PC-9 (cell line): ENCODE measurements at regions not wholly inside any gene's neighbourhood (a gene's known extent, or its start where the extent isn't known, plus 50 kb on each side); places are given as distances from the start of the nearest gene placed in this dataset.

ENCODE experiments used
- EZH2 ChIP-seq: fragments of 200-600 bp; sonication (generic); IDR thresholded peaks from 2 replicates; pipeline ENCODE4 v1.8.0; 2017; ENCODE audit warnings: antibody characterized with exemption, low read depth
- TF ChIP-seq, protein P1 (sequence below): fragments of 200-600 bp; sonication (generic); conservative IDR thresholded peaks from 2 replicates; pipeline ENCODE4 v1.6.1; 2017; ENCODE audit warnings: mixed run types, antibody characterized with exemption, mild to moderate bottlenecking, moderate library complexity

- TF ChIP-seq, protein P1, sequence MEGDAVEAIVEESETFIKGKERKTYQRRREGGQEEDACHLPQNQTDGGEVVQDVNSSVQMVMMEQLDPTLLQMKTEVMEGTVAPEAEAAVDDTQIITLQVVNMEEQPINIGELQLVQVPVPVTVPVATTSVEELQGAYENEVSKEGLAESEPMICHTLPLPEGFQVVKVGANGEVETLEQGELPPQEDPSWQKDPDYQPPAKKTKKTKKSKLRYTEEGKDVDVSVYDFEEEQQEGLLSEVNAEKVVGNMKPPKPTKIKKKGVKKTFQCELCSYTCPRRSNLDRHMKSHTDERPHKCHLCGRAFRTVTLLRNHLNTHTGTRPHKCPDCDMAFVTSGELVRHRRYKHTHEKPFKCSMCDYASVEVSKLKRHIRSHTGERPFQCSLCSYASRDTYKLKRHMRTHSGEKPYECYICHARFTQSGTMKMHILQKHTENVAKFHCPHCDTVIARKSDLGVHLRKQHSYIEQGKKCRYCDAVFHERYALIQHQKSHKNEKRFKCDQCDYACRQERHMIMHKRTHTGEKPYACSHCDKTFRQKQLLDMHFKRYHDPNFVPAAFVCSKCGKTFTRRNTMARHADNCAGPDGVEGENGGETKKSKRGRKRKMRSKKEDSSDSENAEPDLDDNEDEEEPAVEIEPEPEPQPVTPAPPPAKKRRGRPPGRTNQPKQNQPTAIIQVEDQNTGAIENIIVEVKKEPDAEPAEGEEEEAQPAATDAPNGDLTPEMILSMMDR = no peak
- no peak for TF ChIP-seq EZH2
Measured at GRCh38 chr15:85852969-85853368, 58.2 kb upstream of the KLHL25 start.
